HepG2 (cell line): ENCODE measurements at regions not wholly inside any gene's neighbourhood (a gene's known extent, or its start where the extent isn't known, plus 50 kb on each side); places are given as distances from the start of the nearest gene placed in this dataset.

Experiments used
- BATF2 ChIP-seq: sonication (generic); formaldehyde crosslinking; IDR thresholded peaks from 2 replicates; pipeline ENCODE4 v1.8.0; 2022; ENCODE audit warnings: mild to moderate bottlenecking, missing genetic modification reagents, moderate library complexity
- DMAP1 ChIP-seq: IDR thresholded peaks from 2 replicates; pipeline ENCODE4 v1.6.1; 2016
- ELF3 ChIP-seq: IDR thresholded peaks from 2 replicates; pipeline ENCODE4 v1.6.1; 2016; ENCODE audit warnings: missing genetic modification reagents, missing compliant biosample characterization
- ERF ChIP-seq: IDR thresholded peaks from 2 replicates; pipeline ENCODE4 v1.6.1; 2018; ENCODE audit warnings: missing biosample characterization, missing genetic modification reagents
- GMEB2 ChIP-seq: IDR thresholded peaks from 2 replicates; pipeline ENCODE4 v1.6.1; 2016; ENCODE audit warnings: missing biosample characterization, missing genetic modification reagents, low read depth
- HMGA1 ChIP-seq: sonication (generic); formaldehyde crosslinking; conservative IDR thresholded peaks from 2 replicates; pipeline ENCODE4 v1.4.0; 2020; ENCODE audit warnings: missing genetic modification reagents
- HMGXB4 ChIP-seq, 2 experiments: sonication (generic) in 1 of 2; formaldehyde crosslinking in 1 of 2; IDR thresholded peaks; 2 replicates each; pipeline versions ENCODE4 v1.4.0 to v1.6.1; 2018 to 2020; ENCODE audit warnings: missing genetic modification reagents in 2 of 2, borderline replicate concordance in 1 of 2, low read depth in 1 of 2, mild to moderate bottlenecking in 1 of 2, missing biosample characterization in 1 of 2
- HNF1B ChIP-seq: sonication (generic); formaldehyde crosslinking; IDR thresholded peaks from 2 replicates; pipeline ENCODE4 v1.5.1; 2020; ENCODE audit warnings: mild to moderate bottlenecking, moderate library complexity, missing genetic modification reagents
- IKZF5 ChIP-seq: IDR thresholded peaks from 2 replicates; pipeline ENCODE4 v1.6.1; 2018; ENCODE audit warnings: missing genetic modification reagents, mild to moderate bottlenecking, missing compliant biosample characterization
- MIER2 ChIP-seq: IDR thresholded peaks from 2 replicates; pipeline ENCODE4 v1.6.1; 2016; ENCODE audit warnings: missing biosample characterization, missing genetic modification reagents
- NFE2L2 ChIP-seq: fragments of 150-350 bp; IDR thresholded peaks from 2 replicates; pipeline ENCODE4 v1.6.1; 2014; ENCODE audit warnings: low read length
- NR2F6 ChIP-seq, 2 experiments: IDR thresholded peaks; 2 replicates each; pipeline ENCODE4 v1.6.1; 2016; ENCODE audit warnings: antibody characterized with exemption in 1 of 2, mild to moderate bottlenecking in 1 of 2
- SKI ChIP-seq: fragments of 450-650 bp; IDR thresholded peaks from one replicate; pipeline ENCODE4 v1.6.1; 2018; ENCODE audit warnings: mild to moderate bottlenecking; ENCODE audit not compliant: partially characterized antibody
- SMC3 ChIP-seq: IDR thresholded peaks from 2 replicates; pipeline ENCODE4 v1.6.1; 2011; ENCODE audit warnings: low read length, improper control_type of control experiment
- STAG1 ChIP-seq: sonication (generic); formaldehyde crosslinking; IDR thresholded peaks from 2 replicates; pipeline ENCODE4 v1.4.0; 2020; ENCODE audit warnings: missing genetic modification reagents
- XRCC5 ChIP-seq: fragments of 200-400 bp; formaldehyde crosslinking; optimal IDR thresholded peaks from 2 replicates; pipeline ENCODE3; 2017; ENCODE audit warnings: mild to moderate bottlenecking, low read length
- ZMYM2 ChIP-seq: sonication (generic); formaldehyde crosslinking; IDR thresholded peaks from 2 replicates; pipeline ENCODE4 v1.8.0; 2022; ENCODE audit warnings: mild to moderate bottlenecking, missing genetic modification reagents
- ZNF652 ChIP-seq: IDR thresholded peaks from 2 replicates; pipeline ENCODE4 v1.6.1; 2016; ENCODE audit warnings: low read depth, borderline replicate concordance
- ZNF691 ChIP-seq: sonication (generic); formaldehyde crosslinking; IDR thresholded peaks from 2 replicates; pipeline ENCODE4 v1.4.0; 2020; ENCODE audit warnings: missing genetic modification reagents, low read depth, mild to moderate bottlenecking, borderline replicate concordance
- ZNF710 ChIP-seq: sonication (generic); formaldehyde crosslinking; IDR thresholded peaks from 2 replicates; pipeline ENCODE4 v1.5.0; 2020; ENCODE audit warnings: mild to moderate bottlenecking, missing genetic modification reagents, borderline replicate concordance

GRCh38 chr6:134640975-134641429 is 308.9 kb downstream of the ALDH8A1 start (continued):
- TF ChIP-seq ZMYM2 (CRISPR knock-in tag): 0 out of 2 replicates have a peak, but pooled peaks have one; percentile 17
- TF ChIP-seq ELF3 (CRISPR knock-in tag): peak; percentile 49; the same call in 1 of the 2 replicates
- TF ChIP-seq ZNF652: 0 out of 2 replicates have a peak, but pooled peaks have one; percentile 20
- peak; percentile 42 to 81; a peak in 1 of 4 replicates for TF ChIP-seq HMGXB4 (CRISPR knock-in tag; IDR thresholded peaks at IDR 0.05; ENCODE audit: borderline replicate concordance in 1 of 2, low read depth in 1 of 2)
- 0 out of 2 replicates have a peak, but pooled peaks have one; percentile 28 for TF ChIP-seq BATF2 (CRISPR knock-in tag)
- no peak for TF ChIP-seq MIER2 (CRISPR knock-in tag)
- peak; percentile 31; the same call in 1 of the 2 replicates for TF ChIP-seq NFE2L2
- peak; percentile 29 for TF ChIP-seq SKI
- TF ChIP-seq HMGA1 (CRISPR knock-in tag): no peak
- peak; percentile 95 for TF ChIP-seq STAG1 (CRISPR knock-in tag)
- no peak for TF ChIP-seq ZNF710 (CRISPR knock-in tag)
- TF ChIP-seq IKZF5: 0 out of 2 replicates have a peak, but pooled peaks have one; percentile 24
- TF ChIP-seq HNF1B: peak; percentile 52; the same call in 1 of the 2 replicates
- TF ChIP-seq ZNF691 (CRISPR knock-in tag): peak; percentile 66; the same call in 1 of the 2 replicates
- TF ChIP-seq NR2F6 (IDR thresholded peaks at IDR 0.05): 0 out of 2 replicates have a peak, but pooled peaks have one; percentile 12
- TF ChIP-seq NR2F6 (CRISPR knock-in tag; IDR thresholded peaks at IDR 0.05): 0 out of 2 replicates have a peak, but pooled peaks have one; percentile 34
- TF ChIP-seq GMEB2 (CRISPR knock-in tag): no peak
- TF ChIP-seq DMAP1: no peak
- TF ChIP-seq SMC3: peak; percentile 99
- TF ChIP-seq XRCC5: peak; percentile 24
- TF ChIP-seq ERF (CRISPR knock-in tag): 0 out of 2 replicates have a peak, but pooled peaks have one; percentile 67
